ENCODE measurements at regions not wholly inside any gene's neighbourhood (a gene's known extent, or its start where the extent isn't known, plus 50 kb on each side); places are given as distances from the start of the nearest gene placed in this dataset.

GRCh38 chr2:100211521-100211920 is 69.1 kb upstream of the AFF3 start:
- 89 to 96% (median 89%) methylated on average over 3 of the region's 3 CpGs for WGBS, 3 donors
- no peak overlapping the region for H3K27ac ChIP-seq (ENCODE audit: low read depth in 1 of 3, low read length in 2 of 3)
- no peaks in the 10 kb centered on the region for H3K36me3 ChIP-seq (ENCODE audit: control insufficient read depth in 3 of 3, insufficient read depth in 2 of 3, low read depth in 1 of 3, low read length in 3 of 3)
- peaks cover 0 to 7% of the 10 kb centered on the region in 2 donors for H3K9me3 ChIP-seq (ENCODE audit: control insufficient read depth in 2 of 2, insufficient read depth in 1 of 2, low read depth in 1 of 2, low read length in 1 of 2)
- no peak for DNase-seq
- peaks cover 11 to 15% (median 13%) of the 10 kb centered on the region in 3 donors for H3K4me1 ChIP-seq (ENCODE audit: control insufficient read depth in 3 of 3, insufficient read depth in 2 of 3, low read depth in 1 of 3, low read length in 2 of 3)
- H3K4me3 ChIP-seq (ENCODE audit: low read depth in 1 of 3, low read length in 3 of 3), result no peak overlapping the region
- H3K27me3 ChIP-seq (ENCODE audit: control insufficient read depth in 3 of 3, insufficient read depth in 3 of 3, low read length in 3 of 3), result no peaks in the 10 kb centered on the region
- no peak for FAIRE-seq

DNA sequence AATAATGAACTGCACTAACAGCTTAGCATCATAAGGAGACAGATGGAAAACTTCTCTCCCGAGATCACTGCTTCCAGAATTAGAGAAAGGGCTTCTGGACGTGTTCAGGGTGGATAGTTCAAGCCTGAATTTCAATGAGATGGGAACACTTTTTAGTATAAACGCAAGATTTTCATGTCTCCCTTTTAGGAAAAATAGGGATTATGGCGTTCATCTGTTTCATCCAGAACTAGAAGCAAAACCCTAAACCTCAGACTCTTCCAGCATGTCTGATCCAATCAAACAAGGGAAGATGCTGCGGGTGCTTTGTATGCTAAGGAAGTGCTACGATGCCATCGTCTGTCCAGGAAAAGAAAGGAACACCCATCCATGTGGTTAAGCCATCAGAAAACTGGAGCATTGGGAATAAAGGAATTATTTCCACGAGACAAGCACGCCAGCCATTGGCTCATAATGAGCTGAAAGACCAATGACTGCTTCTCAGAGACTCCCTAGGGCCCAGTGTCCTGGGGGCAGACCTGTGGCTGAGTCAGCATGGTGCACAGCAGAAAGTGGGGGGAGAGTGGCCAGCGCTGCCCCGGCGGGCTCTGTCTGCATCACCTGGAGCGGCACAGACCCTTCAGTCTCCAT is 65.9 kb upstream of the AFF3 start:
- 81 to 93% (median 91%) methylated on average over 13 of the region's 13 CpGs for WGBS, 3 donors
- Histone ChIP-seq H3K36me3 (ENCODE audit: control insufficient read depth in 3 of 3, insufficient read depth in 2 of 3, low read depth in 1 of 3, low read length in 3 of 3) (no peaks in the 10 kb centered on the region), H3K27ac (ENCODE audit: low read depth in 1 of 3, low read length in 2 of 3) (no peak overlapping the region), H3K4me1 (ENCODE audit: control insufficient read depth in 3 of 3, insufficient read depth in 2 of 3, low read depth in 1 of 3, low read length in 2 of 3) (peaks cover 0 to 5% (median 1%) of the 10 kb centered on the region in 3 donors), H3K4me3 (ENCODE audit: low read depth in 1 of 3, low read length in 3 of 3) (no peak overlapping the region), H3K27me3 (ENCODE audit: control insufficient read depth in 3 of 3, insufficient read depth in 3 of 3, low read length in 3 of 3) (no peaks in the 10 kb centered on the region), H3K9me3 (ENCODE audit: control insufficient read depth in 2 of 2, insufficient read depth in 1 of 2, low read depth in 1 of 2, low read length in 1 of 2) (no peaks in the 10 kb centered on the region)
- DNase-seq, result no peak
- no peak for FAIRE-seq

GRCh38 chr2:100207411-100207885 is 65.1 kb upstream of the AFF3 start:
- Histone ChIP-seq H3K27ac (ENCODE audit: low read depth in 1 of 3, low read length in 2 of 3) (no peak overlapping the region), H3K4me3 (ENCODE audit: low read depth in 1 of 3, low read length in 3 of 3) (no peak overlapping the region), H3K36me3 (ENCODE audit: control insufficient read depth in 3 of 3, insufficient read depth in 2 of 3, low read depth in 1 of 3, low read length in 3 of 3) (no peaks in the 10 kb centered on the region), H3K4me1 (ENCODE audit: control insufficient read depth in 3 of 3, insufficient read depth in 2 of 3, low read depth in 1 of 3, low read length in 2 of 3) (peaks cover 0 to 1% (median 0%) of the 10 kb centered on the region in 3 donors), H3K9me3 (ENCODE audit: control insufficient read depth in 2 of 2, insufficient read depth in 1 of 2, low read depth in 1 of 2, low read length in 1 of 2) (no peaks in the 10 kb centered on the region), H3K27me3 (ENCODE audit: control insufficient read depth in 3 of 3, insufficient read depth in 3 of 3, low read length in 3 of 3) (no peaks in the 10 kb centered on the region)
- 68 to 81% (median 75%) methylated on average over 6 of the region's 6 CpGs for WGBS, 3 donors
- FAIRE-seq, result no peak
- DNase-seq, result no peak

DNA sequence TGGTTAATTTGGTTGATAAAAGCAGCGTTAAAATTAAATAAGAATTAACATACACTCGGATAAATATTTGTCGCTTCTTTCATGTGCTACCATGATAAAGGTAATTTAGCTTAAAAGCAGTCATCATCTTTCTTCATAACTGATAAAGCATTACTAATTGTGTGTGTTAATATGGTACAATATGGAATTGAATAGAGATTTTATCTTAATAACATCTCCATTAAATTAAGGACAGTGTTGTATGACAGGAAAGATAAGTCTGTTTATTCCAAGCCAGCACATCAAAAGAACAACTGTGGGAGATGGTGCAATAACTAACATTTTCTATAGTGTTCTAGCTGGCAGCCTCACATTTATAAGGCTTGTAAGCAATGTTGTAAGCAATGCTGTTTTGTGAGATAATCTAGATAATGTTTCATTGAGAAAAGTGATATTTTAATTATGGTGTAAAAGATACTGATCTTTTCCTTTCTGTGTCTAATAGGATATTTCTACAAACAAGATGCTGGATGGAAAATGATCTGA is 64.4 kb upstream of the AFF3 start:
- Histone ChIP-seq H3K27ac (ENCODE audit: low read depth in 1 of 3, low read length in 2 of 3) (no peak overlapping the region), H3K36me3 (ENCODE audit: control insufficient read depth in 3 of 3, insufficient read depth in 2 of 3, low read depth in 1 of 3, low read length in 3 of 3) (no peaks in the 10 kb centered on the region), H3K27me3 (ENCODE audit: control insufficient read depth in 3 of 3, insufficient read depth in 3 of 3, low read length in 3 of 3) (no peaks in the 10 kb centered on the region), H3K4me3 (ENCODE audit: low read depth in 1 of 3, low read length in 3 of 3) (no peak overlapping the region), H3K9me3 (ENCODE audit: control insufficient read depth in 2 of 2, insufficient read depth in 1 of 2, low read depth in 1 of 2, low read length in 1 of 2) (no peaks in the 10 kb centered on the region), H3K4me1 (ENCODE audit: control insufficient read depth in 3 of 3, insufficient read depth in 2 of 3, low read depth in 1 of 3, low read length in 2 of 3) (no peaks in the 10 kb centered on the region)
- FAIRE-seq (no peak), DNase-seq (no peak)
- WGBS, 3 donors, result 87 to 95% (median 91%) methylated on average over 3 of the region's 3 CpGs

GRCh38 chr2:100205174-100205573 is 62.8 kb upstream of the AFF3 start:
- FAIRE-seq (no peak), DNase-seq (no peak)
- H3K27me3 ChIP-seq (ENCODE audit: control insufficient read depth in 3 of 3, insufficient read depth in 3 of 3, low read length in 3 of 3), result no peaks in the 10 kb centered on the region
- no peak overlapping the region for H3K27ac ChIP-seq (ENCODE audit: low read depth in 1 of 3, low read length in 2 of 3)
- WGBS, 3 donors, result 77 to 89% (median 77%) methylated on average over 7 of the region's 7 CpGs
- H3K9me3 ChIP-seq (ENCODE audit: control insufficient read depth in 2 of 2, insufficient read depth in 1 of 2, low read depth in 1 of 2, low read length in 1 of 2), result no peaks in the 10 kb centered on the region
- no peak overlapping the region for H3K4me3 ChIP-seq (ENCODE audit: low read depth in 1 of 3, low read length in 3 of 3)
- H3K4me1 ChIP-seq (ENCODE audit: control insufficient read depth in 3 of 3, insufficient read depth in 2 of 3, low read depth in 1 of 3, low read length in 2 of 3), result no peaks in the 10 kb centered on the region
- H3K36me3 ChIP-seq (ENCODE audit: control insufficient read depth in 3 of 3, insufficient read depth in 2 of 3, low read depth in 1 of 3, low read length in 3 of 3), result no peaks in the 10 kb centered on the region

DNA sequence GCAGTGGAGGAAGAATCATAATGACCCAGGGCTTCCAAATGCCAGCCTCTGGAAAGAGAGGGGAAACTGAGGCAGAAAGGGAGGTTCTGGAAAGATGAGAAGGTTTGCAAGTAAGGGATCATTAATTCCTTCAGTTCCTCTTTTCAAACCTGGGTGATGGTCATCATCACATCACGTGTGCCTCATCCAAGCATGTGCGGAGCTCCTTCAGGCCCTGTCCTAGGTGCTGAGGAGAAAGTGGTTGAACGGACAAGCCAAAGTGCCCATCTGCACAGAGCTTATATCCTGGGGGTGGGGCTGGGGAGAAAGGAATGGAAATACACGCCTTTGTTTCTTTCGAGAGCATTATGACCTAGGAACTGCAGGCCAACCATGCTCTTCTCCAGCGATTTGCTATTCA is 60.2 kb upstream of the AFF3 start:
- no peaks in the 10 kb centered on the region for H3K27me3 ChIP-seq (ENCODE audit: control insufficient read depth in 3 of 3, insufficient read depth in 3 of 3, low read length in 3 of 3)
- no peak for DNase-seq
- FAIRE-seq, result no peak

GRCh38 chr2:100200985-100201384 is 58.6 kb upstream of the AFF3 start:
- H3K9me3 ChIP-seq (ENCODE audit: control insufficient read depth in 2 of 2, insufficient read depth in 1 of 2, low read depth in 1 of 2, low read length in 1 of 2), result no peaks in the 10 kb centered on the region
- no peak overlapping the region for H3K27ac ChIP-seq (ENCODE audit: low read depth in 1 of 3, low read length in 2 of 3)
- no peaks in the 10 kb centered on the region for H3K27me3 ChIP-seq (ENCODE audit: control insufficient read depth in 3 of 3, insufficient read depth in 3 of 3, low read length in 3 of 3)
- no peaks in the 10 kb centered on the region for H3K36me3 ChIP-seq (ENCODE audit: control insufficient read depth in 3 of 3, insufficient read depth in 2 of 3, low read depth in 1 of 3, low read length in 3 of 3)
- 86 to 91% (median 90%) methylated on average over 4 of the region's 4 CpGs for WGBS, 3 donors
- H3K4me3 ChIP-seq (ENCODE audit: low read depth in 1 of 3, low read length in 3 of 3), result no peak overlapping the region
- peaks cover 0 to 20% (median 0%) of the 10 kb centered on the region in 3 donors for H3K4me1 ChIP-seq (ENCODE audit: control insufficient read depth in 3 of 3, insufficient read depth in 2 of 3, low read depth in 1 of 3, low read length in 2 of 3)
- DNase-seq, result no peak
- FAIRE-seq, result no peak

More for the DNA sequence above, 60.2 kb upstream of the AFF3 start:
- Histone ChIP-seq H3K36me3 (ENCODE audit: control insufficient read depth in 3 of 3, insufficient read depth in 2 of 3, low read depth in 1 of 3, low read length in 3 of 3) (no peaks in the 10 kb centered on the region), H3K4me3 (ENCODE audit: low read depth in 1 of 3, low read length in 3 of 3) (no peak overlapping the region), H3K9me3 (ENCODE audit: control insufficient read depth in 2 of 2, insufficient read depth in 1 of 2, low read depth in 1 of 2, low read length in 1 of 2) (no peaks in the 10 kb centered on the region), H3K4me1 (ENCODE audit: control insufficient read depth in 3 of 3, insufficient read depth in 2 of 3, low read depth in 1 of 3, low read length in 2 of 3) (peaks cover 0 to 14% (median 0%) of the 10 kb centered on the region in 3 donors), H3K27ac (ENCODE audit: low read depth in 1 of 3, low read length in 2 of 3) (no peak overlapping the region)
- 91 to 92% (median 92%) methylated on average over 6 of the region's 6 CpGs for WGBS, 3 donors

DNA sequence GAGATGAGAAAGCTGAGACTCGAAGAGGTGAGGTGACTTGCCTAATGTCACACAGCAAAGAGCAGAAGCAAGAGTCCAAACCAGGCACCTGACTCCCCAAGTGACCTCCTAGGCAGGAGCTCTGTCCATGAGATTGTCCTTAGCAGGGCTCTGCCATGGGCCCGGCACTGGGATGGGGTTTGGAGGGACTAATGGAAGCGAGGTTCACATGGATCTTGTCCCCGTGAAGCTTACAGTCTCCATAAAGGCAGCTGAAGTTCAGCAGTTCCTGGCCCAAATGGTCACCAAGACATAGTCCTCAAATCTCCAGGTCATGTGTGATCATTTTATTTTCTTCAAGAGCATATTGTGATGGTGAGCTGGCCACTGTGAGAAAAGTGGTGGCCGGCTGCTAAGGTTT is 57.0 kb upstream of the AFF3 start:
- Histone ChIP-seq H3K36me3 (ENCODE audit: control insufficient read depth in 3 of 3, insufficient read depth in 2 of 3, low read depth in 1 of 3, low read length in 3 of 3) (no peaks in the 10 kb centered on the region), H3K4me1 (ENCODE audit: control insufficient read depth in 3 of 3, insufficient read depth in 2 of 3, low read depth in 1 of 3, low read length in 2 of 3) (peaks cover 0 to 31% (median 0%) of the 10 kb centered on the region in 3 donors), H3K9me3 (ENCODE audit: control insufficient read depth in 2 of 2, insufficient read depth in 1 of 2, low read depth in 1 of 2, low read length in 1 of 2) (no peaks in the 10 kb centered on the region), H3K27me3 (ENCODE audit: control insufficient read depth in 3 of 3, insufficient read depth in 3 of 3, low read length in 3 of 3) (no peaks in the 10 kb centered on the region), H3K27ac (ENCODE audit: low read depth in 1 of 3, low read length in 2 of 3) (no peak overlapping the region), H3K4me3 (ENCODE audit: low read depth in 1 of 3, low read length in 3 of 3) (no peak overlapping the region)
- WGBS, 3 donors, result 90 to 95% (median 95%) methylated on average over 5 of the region's 5 CpGs
- FAIRE-seq, result no peak
- no peak for DNase-seq
